Limb (tissue), 2 donors: ENCODE measurements at regions not wholly inside any gene's neighbourhood (a gene's known extent, or its start where the extent isn't known, plus 50 kb on each side); places are given as distances from the start of the nearest gene placed in this dataset.

Experiments
- DNase-seq, 2 donors: peaks; one replicate each; pipeline ENCODE4 v3.0.0-alpha.2; 2016; ENCODE audit errors: extremely low spot score in 2 of 2

- no peak for DNase-seq
These were observed 73.9 kb upstream of the CAPRIN2 start for GRCh38 chr12:30828686-30829085.

DNA sequence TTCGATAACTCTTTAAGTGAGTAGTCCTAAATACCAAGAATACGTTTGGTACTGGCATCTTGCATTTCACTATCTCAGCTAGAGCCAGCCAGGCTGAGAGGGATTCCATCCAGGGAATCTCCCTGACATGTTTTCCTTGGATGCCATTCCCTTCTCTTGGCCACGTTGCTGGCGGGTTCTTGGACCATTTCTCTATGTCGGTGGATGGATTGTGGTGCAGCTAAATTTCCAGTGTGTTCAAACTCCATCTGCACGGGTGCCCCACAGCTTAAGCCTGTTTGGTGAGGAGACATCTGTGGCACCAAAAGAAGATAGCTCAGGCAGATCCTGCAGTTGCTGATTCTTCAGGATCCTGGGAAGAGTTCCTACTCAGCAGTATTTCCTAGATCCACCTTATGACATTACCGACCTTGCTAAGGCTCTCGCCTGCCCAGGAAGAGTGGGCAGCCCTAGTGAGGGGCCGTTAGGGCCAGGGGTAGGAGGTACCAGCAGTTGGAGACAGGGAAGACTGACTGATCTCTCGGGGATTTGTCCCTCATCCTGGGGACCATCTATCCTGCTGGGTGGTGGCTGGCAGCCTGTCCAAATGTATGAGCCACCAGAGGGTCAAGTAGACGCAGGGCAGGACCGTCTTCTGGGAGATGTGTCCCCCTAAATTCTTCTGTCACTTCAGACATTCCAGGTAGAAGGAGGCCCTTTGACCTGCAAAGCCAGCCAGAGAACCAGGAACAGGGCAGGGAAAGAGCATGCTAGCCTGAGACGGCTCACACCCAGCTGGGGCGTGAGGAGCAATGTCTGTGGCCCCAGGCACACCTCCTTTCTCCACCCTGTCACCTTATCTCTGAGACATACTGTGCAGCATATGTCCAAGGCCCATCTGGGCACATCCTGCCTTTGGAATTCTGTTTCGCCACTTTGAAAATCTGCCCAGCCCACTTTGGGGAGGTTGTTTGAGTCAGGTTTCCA is 72.6 kb upstream of the CAPRIN2 start:
- DNase-seq, result no peak

GRCh38 chr12:30826276-30826675 is 71.5 kb upstream of the CAPRIN2 start:
- DNase-seq, result no peak

- no peak for DNase-seq
These were observed 70.6 kb upstream of the CAPRIN2 start for GRCh38 chr12:30825341-30825740.

DNA sequence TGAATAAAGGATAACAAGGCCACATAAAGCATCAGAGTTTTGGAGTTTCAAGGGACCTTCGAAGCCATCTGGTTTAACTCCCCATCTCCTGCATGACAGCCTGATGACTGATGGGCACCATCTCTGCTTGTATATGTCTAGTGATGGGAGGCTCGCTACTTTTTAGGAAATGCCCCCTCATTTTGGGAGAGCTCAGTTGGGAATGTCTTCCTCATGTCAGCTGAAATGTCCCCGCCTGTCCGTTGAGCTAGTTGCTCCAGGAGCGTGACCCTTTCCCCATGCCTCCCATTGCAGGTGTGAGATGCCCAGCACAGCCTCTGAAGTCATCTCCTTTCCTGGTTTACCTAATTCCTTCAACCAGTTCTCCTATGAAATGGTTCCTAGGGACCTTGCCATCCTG is 69.6 kb upstream of the CAPRIN2 start:
- DNase-seq, result no peak

GRCh38 chr12:30823764-30824163 is 69.0 kb upstream of the CAPRIN2 start:
- DNase-seq, result no peak

GRCh38 chr12:30823156-30823699 is 68.5 kb upstream of the CAPRIN2 start:
- peak; percentile 44 to 61 for DNase-seq

DNA sequence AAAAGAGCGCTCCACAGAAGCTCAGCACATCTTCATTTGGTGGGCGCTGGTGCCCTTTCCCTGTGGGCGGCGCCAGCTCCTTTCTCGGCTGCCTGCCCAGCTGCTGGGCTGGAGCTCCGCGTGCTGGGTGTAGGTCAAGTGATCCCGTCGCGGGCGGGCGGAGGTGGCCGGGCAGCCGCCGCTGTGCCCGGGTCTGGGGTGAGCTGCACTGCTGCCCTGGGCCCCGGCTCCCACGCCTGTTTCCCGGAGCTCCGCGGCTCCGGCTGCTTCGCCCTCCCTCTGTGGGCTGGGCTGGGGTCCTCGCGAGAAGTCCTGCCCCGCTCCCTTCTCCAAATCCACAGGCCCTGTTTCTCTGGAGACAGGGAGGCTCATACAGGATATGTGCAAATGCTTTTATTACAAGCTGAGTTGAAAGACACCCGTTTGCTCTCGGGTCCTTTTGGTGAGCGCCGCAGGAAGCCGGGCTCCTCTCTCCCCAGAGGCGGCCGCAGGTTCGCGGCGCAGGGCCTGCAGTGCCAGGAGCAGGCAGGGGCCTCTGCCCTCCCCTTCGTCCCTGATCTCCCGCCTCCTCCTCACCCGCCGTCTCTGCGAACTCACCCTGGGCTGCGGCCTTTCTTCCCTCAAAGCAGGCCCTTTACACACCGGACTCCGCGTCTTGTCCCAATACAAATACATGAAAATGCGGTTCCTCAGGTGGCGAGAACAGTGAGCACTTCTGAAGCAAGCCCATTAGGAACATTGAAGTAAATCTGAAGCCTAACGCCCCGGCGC is 67.8 kb upstream of the CAPRIN2 start:
- peak; percentile 64 to 81 for DNase-seq

DNA sequence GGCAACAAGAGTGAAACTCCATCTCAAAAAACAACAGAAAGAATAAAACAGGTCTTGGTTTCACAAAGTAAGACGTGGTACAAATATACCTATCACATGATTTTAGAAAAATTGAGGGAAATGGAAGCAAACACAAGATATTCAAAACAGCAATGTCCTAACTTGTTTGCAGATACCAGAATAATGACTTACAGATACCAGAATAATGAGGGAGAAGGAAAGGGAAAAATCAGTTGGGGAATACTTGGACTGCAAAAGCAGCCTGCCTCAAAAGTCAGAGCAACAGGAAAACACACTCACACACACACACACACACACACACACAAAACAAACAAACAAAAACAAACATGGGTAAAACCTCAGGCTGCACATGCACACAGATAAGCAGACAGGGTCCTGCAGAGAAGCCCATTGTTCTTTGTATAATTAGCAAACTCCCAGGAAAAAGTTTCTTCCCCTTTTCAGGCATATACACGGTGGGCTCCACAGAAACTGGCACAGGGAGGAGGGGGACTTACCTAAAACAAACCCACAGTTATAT is 65.7 kb upstream of the CAPRIN2 start:
- no peak for DNase-seq

DNA sequence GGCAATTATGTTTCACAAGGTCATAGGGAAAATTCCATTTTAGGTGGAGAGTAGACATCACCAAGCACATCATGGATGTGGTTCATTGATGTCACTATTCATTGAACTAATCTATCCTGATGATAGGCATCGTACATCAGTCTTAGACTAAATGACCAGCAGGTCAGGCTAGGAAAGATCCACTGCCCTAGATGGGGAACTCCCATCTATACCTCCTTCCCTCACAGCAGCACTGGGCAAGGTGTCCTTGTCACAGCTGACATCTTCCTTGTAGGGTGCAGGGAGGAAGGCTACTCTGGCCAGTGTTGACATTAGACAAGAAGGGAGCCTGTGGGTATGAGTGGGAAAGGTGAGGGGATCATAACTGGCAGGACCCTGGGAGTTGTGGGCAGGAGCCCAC is 63.8 kb upstream of the CAPRIN2 start:
- DNase-seq, result no peak

GRCh38 chr12:30816742-30817465 is 62.2 kb upstream of the CAPRIN2 start:
- no peak for DNase-seq

- DNase-seq, result no peak
These were observed 59.5 kb upstream of the CAPRIN2 start for GRCh38 chr12:30814295-30814655.

- DNase-seq, result no peak
These were observed 59.0 kb upstream of the CAPRIN2 start for GRCh38 chr12:30813525-30814294.

DNA sequence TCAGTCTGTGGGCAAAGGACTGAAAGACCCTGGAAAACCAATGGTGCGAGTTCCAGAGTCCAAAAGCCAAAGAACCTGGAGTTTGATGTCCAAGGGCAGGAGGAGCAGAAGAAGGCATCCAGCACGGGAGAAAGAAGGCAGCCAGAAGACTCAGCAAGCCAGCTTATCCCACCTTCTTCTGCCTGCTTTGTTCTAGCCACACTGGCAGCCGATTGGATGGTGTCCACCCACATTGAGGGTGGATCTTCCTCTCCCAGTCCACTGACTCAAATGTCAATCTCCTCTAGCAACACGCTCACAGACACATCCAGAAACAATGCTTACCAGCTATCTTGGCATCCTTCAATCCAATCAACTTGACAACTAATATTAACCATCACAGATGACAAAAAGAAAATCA is 57.2 kb upstream of the CAPRIN2 start:
- no peak for DNase-seq

- DNase-seq, result no peak
These were observed 56.2 kb upstream of the CAPRIN2 start for GRCh38 chr12:30810918-30811317.

GRCh38 chr12:30807695-30808034 is 52.9 kb upstream of the CAPRIN2 start:
- DNase-seq, result no peak

DNA sequence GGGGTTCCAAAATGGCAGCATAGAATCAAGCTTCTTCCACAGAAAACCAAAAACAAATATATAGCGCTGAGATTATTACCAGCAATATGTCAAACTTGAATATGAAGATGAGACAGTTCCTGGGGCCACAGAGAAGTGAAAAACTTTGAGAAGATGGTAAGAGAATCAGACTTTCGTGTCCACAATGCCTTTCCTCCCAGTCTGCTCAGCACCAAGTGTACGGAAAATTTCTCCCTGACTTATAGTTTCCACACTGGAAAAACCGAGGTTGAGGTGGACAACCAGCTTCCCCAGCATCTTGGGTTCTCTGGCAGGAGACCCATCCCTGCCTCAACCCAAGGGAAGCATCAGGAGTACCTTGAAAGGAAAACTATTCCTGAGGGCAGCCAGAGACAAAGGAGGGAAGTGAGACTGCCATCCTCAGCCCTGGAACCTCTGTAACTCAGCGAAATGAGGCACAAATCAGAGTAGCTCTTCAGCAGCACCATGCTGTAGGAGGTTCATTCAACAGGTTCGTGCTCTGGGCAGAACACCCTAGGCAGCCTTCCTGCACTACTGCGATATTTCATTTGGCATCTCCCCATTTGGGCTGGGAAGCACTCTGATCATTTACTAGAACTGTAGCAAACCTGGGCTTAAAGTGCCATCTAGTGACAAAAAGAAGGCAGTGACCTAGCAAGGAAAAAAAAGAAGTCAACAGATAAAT is 52.4 kb upstream of the CAPRIN2 start:
- DNase-seq, result peak in 1 of 2 donors; percentile 37

DNA sequence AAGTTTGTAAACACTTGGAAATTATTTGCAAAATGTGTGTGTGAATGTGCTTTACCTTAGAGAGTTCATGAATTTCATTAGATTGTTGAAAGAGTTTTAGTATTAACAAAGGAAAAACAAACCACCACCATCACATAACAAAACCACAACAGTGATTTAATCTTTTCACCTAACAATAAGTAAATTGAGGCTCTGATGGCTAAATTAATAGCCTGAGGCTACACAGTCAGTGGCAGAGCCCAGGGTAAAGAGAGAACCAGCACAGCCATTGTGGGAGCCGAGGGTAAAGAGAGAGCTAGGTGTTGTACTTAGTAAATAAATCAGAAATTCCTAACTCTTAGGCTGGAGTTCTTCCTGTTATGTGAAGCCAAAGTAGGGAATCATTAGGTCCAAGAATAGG is 51.2 kb upstream of the CAPRIN2 start:
- no peak for DNase-seq
